ENCODE measurements at regions not wholly inside any gene's neighbourhood (a gene's known extent, or its start where the extent isn't known, plus 50 kb on each side); places are given as distances from the start of the nearest gene placed in this dataset.

- no peak for DNase-seq
Measured at GRCh38 chr3:103698646-103699045, 1263.8 kb downstream of the ZPLD1 start.

- no peak for DNase-seq
Measured at GRCh38 chr3:103699228-103699627, 1264.4 kb downstream of the ZPLD1 start.

- DNase-seq = no peak
Measured at GRCh38 chr3:103705641-103706040, 1270.8 kb downstream of the ZPLD1 start.

GRCh38 chr3:103706671-103707070 is 1271.9 kb downstream of the ZPLD1 start:
- no peak for DNase-seq

GRCh38 chr3:103711670-103712069 is 1276.9 kb downstream of the ZPLD1 start:
- DNase-seq = no peak

- no peak for DNase-seq
Measured at GRCh38 chr3:103712320-103713008, 1277.6 kb downstream of the ZPLD1 start.

- DNase-seq = no peak
Measured at GRCh38 chr3:103729547-103729946, 1294.7 kb downstream of the ZPLD1 start.

- DNase-seq = no peak
Measured at GRCh38 chr3:103730744-103731143, 1295.9 kb downstream of the ZPLD1 start.

- DNase-seq = no peak
Measured at GRCh38 chr3:103752986-103753385, 1318.2 kb downstream of the ZPLD1 start.

- DNase-seq = no peak
Measured at GRCh38 chr3:103767635-103768034, 1332.8 kb downstream of the ZPLD1 start.

GRCh38 chr3:103785017-103785416 is 1350.2 kb downstream of the ZPLD1 start:
- no peak for DNase-seq

GRCh38 chr3:103785537-103785936 is 1350.7 kb downstream of the ZPLD1 start:
- DNase-seq = no peak

GRCh38 chr3:103786296-103786695 is 1351.5 kb downstream of the ZPLD1 start:
- no peak for DNase-seq

- DNase-seq = no peak
Measured at GRCh38 chr3:103787164-103787871, 1352.5 kb downstream of the ZPLD1 start.

GRCh38 chr3:103787879-103788278 is 1353.1 kb downstream of the ZPLD1 start:
- no peak for DNase-seq

- no peak for DNase-seq
Measured at GRCh38 chr3:103791786-103792515, 1357.1 kb downstream of the ZPLD1 start.

- no peak for DNase-seq
Measured at GRCh38 chr3:103794656-103795055, 1359.8 kb downstream of the ZPLD1 start.

- DNase-seq = no peak
Measured at GRCh38 chr3:103796068-103796467, 1361.3 kb downstream of the ZPLD1 start.

- DNase-seq = no peak
Measured at GRCh38 chr3:103803787-103804186, 1369.0 kb downstream of the ZPLD1 start.

GRCh38 chr3:103810167-103810566 is 1375.4 kb downstream of the ZPLD1 start:
- no peak for DNase-seq

GRCh38 chr3:103813955-103814354 is 1379.1 kb downstream of the ZPLD1 start:
- DNase-seq = no peak

- DNase-seq = no peak
Measured at GRCh38 chr3:103818398-103818797, 1383.6 kb downstream of the ZPLD1 start.

- DNase-seq = no peak
Measured at GRCh38 chr3:103818800-103819199, 1384.0 kb downstream of the ZPLD1 start.

GRCh38 chr3:103825586-103825985 is 1390.8 kb downstream of the ZPLD1 start:
- DNase-seq = no peak
